ENCODE measurements at regions not wholly inside any gene's neighbourhood (a gene's known extent, or its start where the extent isn't known, plus 50 kb on each side); places are given as distances from the start of the nearest gene placed in this dataset.
"Not testable (repeated sequence)": the region's sequence is repeated elsewhere in the genome, so short reads cannot be mapped to it uniquely, and the experiment has no call there.

DNA sequence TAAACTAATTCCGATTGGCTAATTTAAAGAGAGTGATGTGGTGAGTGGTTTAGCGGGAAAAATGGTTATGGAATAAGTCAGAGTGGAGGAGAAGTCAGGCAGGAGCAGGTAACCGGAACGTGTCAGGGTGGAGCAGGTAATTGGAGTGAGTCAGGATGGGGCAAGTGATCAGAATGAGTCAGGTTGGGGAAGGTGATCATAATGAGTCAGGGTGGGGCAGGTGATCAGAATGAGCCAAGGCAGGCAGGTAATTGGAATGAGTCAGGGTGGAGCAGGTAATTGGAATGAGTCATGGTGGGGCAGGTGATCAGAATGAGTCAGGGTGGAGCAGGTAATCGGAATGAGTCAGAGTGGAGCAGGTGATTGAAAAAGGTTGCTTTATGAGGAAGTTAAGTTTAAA lies 101.4 kb downstream of the TMEM167A start:
- ATAC-seq: no peak
- H3K4me1 ChIP-seq: no peaks in the 10 kb centered on the region
- DNase-seq: no peak
- TF ChIP-seq, protein P1, sequence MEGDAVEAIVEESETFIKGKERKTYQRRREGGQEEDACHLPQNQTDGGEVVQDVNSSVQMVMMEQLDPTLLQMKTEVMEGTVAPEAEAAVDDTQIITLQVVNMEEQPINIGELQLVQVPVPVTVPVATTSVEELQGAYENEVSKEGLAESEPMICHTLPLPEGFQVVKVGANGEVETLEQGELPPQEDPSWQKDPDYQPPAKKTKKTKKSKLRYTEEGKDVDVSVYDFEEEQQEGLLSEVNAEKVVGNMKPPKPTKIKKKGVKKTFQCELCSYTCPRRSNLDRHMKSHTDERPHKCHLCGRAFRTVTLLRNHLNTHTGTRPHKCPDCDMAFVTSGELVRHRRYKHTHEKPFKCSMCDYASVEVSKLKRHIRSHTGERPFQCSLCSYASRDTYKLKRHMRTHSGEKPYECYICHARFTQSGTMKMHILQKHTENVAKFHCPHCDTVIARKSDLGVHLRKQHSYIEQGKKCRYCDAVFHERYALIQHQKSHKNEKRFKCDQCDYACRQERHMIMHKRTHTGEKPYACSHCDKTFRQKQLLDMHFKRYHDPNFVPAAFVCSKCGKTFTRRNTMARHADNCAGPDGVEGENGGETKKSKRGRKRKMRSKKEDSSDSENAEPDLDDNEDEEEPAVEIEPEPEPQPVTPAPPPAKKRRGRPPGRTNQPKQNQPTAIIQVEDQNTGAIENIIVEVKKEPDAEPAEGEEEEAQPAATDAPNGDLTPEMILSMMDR (IDR thresholded peaks at IDR 0.05): no peak
- TF ChIP-seq POLR2A (IDR thresholded peaks at IDR 0.05): no peak
- H3K9me3 ChIP-seq: peaks cover 0 to 20% (median 14%) of the 10 kb centered on the region in 12 donors
- intact Hi-C loops (cut with DNase I): no loop called here
- no peak overlapping the region for H3K27ac ChIP-seq
- H3K27me3 ChIP-seq: no peaks in the 10 kb centered on the region
- WGBS, 4 donors: 92 to 94% (median 93%) methylated on average over 5 of the region's 5 CpGs
- H3K36me3 ChIP-seq: no peaks in the 10 kb centered on the region
- H3K4me3 ChIP-seq: no peak overlapping the region

DNA sequence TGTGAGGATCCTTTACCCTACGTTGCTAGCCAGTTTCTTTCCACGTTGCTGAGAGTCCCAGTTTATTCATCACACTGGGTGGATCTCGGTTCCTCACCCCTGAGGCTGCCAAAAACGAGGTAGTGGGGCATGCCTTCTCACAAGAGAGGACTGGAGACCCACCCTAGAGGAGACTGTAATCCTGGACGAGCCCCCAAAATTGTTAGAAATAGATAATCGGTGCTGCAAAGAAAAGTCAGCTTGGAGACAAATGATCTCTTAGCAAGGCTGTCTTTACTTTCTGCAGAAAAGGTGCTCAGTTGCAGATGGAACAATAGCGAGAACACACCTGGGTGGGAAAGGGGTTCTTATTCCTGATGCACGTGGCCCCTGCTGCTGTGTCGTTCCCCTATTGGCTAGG lies 101.8 kb downstream of the TMEM167A start:
- no peak for ATAC-seq
- Histone ChIP-seq H3K36me3 (no peaks in the 10 kb centered on the region), H3K4me3 (no peak overlapping the region), H3K4me1 (no peaks in the 10 kb centered on the region), H3K27me3 (no peaks in the 10 kb centered on the region), H3K27ac (no peak overlapping the region), H3K9me3 (peaks cover 0 to 20% (median 14%) of the 10 kb centered on the region in 12 donors)
- intact Hi-C loops (cut with DNase I): no loop called here
- no peak for DNase-seq
- TF ChIP-seq POLR2A (IDR thresholded peaks at IDR 0.05): no peak
- TF ChIP-seq, protein P1 (IDR thresholded peaks at IDR 0.05): no peak
- WGBS, 4 donors: 80 to 86% (median 82%) methylated on average over 9 of the region's 9 CpGs

DNA sequence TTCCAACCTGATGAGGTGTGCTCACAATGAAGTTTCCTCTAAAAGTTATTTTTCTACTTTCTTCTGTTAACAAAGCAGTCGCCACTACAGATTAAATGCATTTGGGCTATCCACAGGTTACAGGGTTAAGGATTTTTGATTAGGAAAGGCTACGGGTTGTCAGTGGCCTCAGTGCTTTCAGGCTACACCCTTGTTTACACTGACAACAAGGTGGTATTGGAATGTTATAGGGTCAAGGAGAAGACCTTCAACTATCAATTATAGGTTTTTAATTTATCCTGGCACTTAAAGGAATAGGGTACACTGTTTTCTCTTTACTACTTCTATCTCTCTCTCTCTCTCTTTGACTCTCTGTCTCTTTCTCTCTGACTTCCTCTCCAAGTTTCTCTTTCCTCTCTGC lies 102.8 kb downstream of the TMEM167A start:
- DNase-seq, ATAC-seq: not testable (repeated sequence)
- 85 to 100% (median 91%) methylated on average over 2 of the region's 2 CpGs for WGBS, 4 donors

DNA sequence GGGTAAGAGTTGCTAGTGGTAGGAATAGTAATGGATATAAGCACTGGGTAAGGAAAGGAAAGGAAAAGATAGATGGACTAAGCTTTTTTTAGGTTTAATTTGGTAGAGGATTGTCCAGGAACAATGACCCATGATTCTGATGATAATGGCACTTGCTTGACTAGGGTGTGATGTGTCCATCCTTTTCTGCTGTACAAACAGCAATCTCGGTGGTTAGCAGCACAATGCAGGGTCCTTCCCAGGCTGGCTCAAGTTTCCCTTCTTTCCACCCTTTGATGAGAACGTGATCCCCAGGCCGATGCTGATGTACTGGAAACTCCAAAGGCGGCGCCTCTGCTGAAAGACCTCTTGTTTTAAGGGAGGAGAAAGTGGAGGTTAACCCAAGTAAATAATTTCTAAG lies 105.3 kb downstream of the TMEM167A start:
- Histone ChIP-seq H3K27me3 (no peaks in the 10 kb centered on the region), H3K36me3 (no peaks in the 10 kb centered on the region), H3K4me1 (no peaks in the 10 kb centered on the region), H3K4me3 (no peak overlapping the region), H3K27ac (no peak overlapping the region), H3K9me3 (peaks cover 0 to 20% (median 14%) of the 10 kb centered on the region in 12 donors)
- WGBS, 4 donors: 91 to 93% (median 92%) methylated on average over 5 of the region's 5 CpGs
- DNase-seq (no peak), ATAC-seq (no peak)
- TF ChIP-seq POLR2A (IDR thresholded peaks at IDR 0.05): no peak
- TF ChIP-seq, protein P1 (IDR thresholded peaks at IDR 0.05): no peak
- intact Hi-C loops (cut with DNase I): no loop called here

More for the DNA sequence above, 102.8 kb downstream of the TMEM167A start:
- peaks cover 0 to 20% (median 14%) of the 10 kb centered on the region in 12 donors for H3K9me3 ChIP-seq
- intact Hi-C loops (cut with DNase I); H3K36me3 ChIP-seq; H3K27ac ChIP-seq; H3K4me1 ChIP-seq; H3K4me3 ChIP-seq; H3K27me3 ChIP-seq: not testable (repeated sequence)

DNA sequence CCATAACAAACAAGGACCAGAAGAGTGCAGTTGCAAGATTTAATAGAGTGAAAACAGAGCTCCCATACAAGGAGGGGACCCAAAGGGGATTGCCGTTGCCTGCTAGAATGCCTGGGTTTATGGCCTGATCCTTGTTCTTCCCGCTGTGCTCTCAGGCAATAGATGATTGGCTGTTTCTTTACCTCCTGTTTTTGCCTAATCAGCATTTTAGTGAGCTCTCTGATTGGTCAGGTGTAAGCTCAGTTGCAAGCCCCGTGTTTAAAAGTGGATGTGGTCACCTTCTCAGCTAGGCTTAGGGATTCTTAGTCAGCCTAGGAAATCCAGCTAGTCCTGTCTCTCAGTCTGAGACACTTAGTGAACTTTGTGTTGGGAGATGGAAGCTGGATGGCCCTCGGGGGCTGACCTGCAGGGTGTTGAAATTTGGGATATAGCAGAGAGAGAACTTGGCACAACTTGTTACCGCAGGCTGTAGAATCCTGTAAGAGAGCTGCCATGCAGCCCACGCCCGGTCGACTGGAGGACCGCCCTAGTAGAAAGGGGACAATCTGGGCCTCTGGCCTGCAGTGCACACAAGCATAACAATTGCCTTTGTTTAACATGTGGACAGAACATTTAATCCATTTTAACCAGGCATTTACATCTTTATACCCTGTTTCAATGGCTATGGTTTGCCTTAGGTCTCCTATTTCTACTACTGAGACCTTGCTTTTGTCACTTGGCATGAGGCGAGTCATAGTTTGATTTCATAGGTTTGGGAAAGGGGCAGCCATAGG lies 106.0 kb downstream of the TMEM167A start:
- intact Hi-C loops (cut with DNase I); H3K27me3 ChIP-seq; DNase-seq; ATAC-seq; H3K27ac ChIP-seq; H3K4me1 ChIP-seq; H3K4me3 ChIP-seq; H3K36me3 ChIP-seq: not testable (repeated sequence)
- H3K9me3 ChIP-seq: peaks cover 0 to 19% (median 12%) of the 10 kb centered on the region in 12 donors
- whole genome bisulfite sequencing, 4 donors: 86 to 95% (median 89%) methylated on average over 10 of the region's 10 CpGs

DNA sequence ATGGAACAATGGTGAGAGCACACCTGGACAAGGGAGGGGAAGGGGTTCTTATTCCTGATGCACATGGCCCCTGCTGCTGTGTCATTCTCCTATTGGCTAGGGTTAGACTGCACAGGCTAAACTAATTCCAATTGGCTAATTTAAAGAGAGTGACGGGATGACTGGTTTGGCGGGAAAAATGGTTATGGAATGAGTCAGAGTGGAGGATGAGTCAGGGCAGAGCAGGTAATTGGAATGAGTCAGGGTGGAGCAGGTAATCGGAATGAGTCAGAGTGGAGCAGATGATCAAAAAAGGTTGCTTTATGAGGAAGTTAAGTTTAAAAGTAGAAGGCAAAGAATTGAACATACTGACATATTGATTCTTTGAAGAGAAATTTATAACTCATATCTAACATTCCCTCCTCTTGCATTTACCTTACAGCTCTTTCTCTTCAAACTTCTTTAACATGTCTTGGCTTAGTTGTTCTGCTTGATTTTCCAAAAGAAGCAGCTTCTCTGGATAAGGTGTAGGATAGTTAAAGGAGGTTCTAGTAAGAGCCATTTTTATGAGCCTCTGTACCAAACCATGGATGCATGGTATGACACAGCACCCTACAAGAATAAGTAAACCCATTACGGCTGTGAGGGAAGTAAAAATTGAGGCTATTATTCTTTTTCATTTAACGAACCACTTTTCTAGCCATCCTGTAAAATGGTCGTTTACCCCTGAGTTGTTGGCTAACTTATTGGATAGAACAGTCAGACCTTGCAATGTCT lies 107.8 kb downstream of the TMEM167A start:
- H3K27ac ChIP-seq; DNase-seq; H3K4me1 ChIP-seq; H3K36me3 ChIP-seq; H3K4me3 ChIP-seq; H3K9me3 ChIP-seq; H3K27me3 ChIP-seq; intact Hi-C loops (cut with DNase I); ATAC-seq: not testable (repeated sequence)
- 91 to 95% (median 92%) methylated on average over 6 of the region's 6 CpGs for WGBS, 4 donors
